Transverse colon (tissue), 4 donors: ENCODE measurements at regions not wholly inside any gene's neighbourhood (a gene's known extent, or its start where the extent isn't known, plus 50 kb on each side); places are given as distances from the start of the nearest gene placed in this dataset.

ENCODE experiments used
- CTCF ChIP-seq, 5 experiments: fragments of 200-600 bp in 3 of 5; fragments of 450-650 bp in 2 of 5; sonication (generic) in 3 of 5; IDR thresholded peaks; 1 replicate in 2 of 5; 2 replicates in 3 of 5; pipeline ENCODE4 v1.5.1; 2016 to 2017; ENCODE audit warnings: antibody characterized with exemption in 5 of 5, inconsistent platforms in 3 of 5, mild to moderate bottlenecking in 2 of 5, moderate library complexity in 1 of 5
- EP300 ChIP-seq: sonication (generic); formaldehyde crosslinking; IDR thresholded peaks from one replicate; pipeline ENCODE4 v1.6.1; 2017; ENCODE audit warnings: antibody characterized with exemption, low read depth
- POLR2A ChIP-seq: fragments of 450-650 bp; IDR thresholded peaks from one replicate; pipeline ENCODE4 v1.6.1; 2016; ENCODE audit warnings: antibody characterized with exemption, mild to moderate bottlenecking, moderate library complexity
- POLR2AphosphoS5 ChIP-seq, 3 donors: sonication (generic); formaldehyde crosslinking; IDR thresholded peaks; one replicate each; pipeline ENCODE4 v1.6.1; 2016; ENCODE audit warnings: antibody characterized with exemption in 3 of 3

GRCh38 chr12:47364261-47364660 lies 284.5 kb upstream of the AMIGO2 start:
- no peak for TF ChIP-seq POLR2AphosphoS5 (IDR thresholded peaks at IDR 0.05)
- TF ChIP-seq CTCF (IDR thresholded peaks at IDR 0.05), result no peak
- TF ChIP-seq POLR2A, result no peak
- no peak for TF ChIP-seq EP300
